AG10803 (cell line): ENCODE measurements at regions not wholly inside any gene's neighbourhood (a gene's known extent, or its start where the extent isn't known, plus 50 kb on each side); places are given as distances from the start of the nearest gene placed in this dataset.

Source experiments
- DNase-seq: peaks from one replicate; pipeline ENCODE4 v3.0.0; 2010; ENCODE audit warnings: low read depth
- H3K4me3 ChIP-seq: 2 replicates; pipeline ENCODE4 v1.5.1; 2011; ENCODE audit warnings: mild to moderate bottlenecking, low read length, control low read depth
- CTCF ChIP-seq: conservative IDR thresholded peaks from 2 replicates; pipeline ENCODE4 v1.5.1; 2011; ENCODE audit warnings: mild to moderate bottlenecking, low read length, control low read depth, inconsistent platforms

GRCh38 chr1:62978741-62979140 lies 194.8 kb downstream of the ATG4C start:
- H3K4me3 ChIP-seq, result no peak overlapping the region
- no peak for DNase-seq
- TF ChIP-seq CTCF, result no peak

GRCh38 chr1:62981434-62981833 lies 197.5 kb downstream of the ATG4C start:
- DNase-seq, result no peak
- no peak for TF ChIP-seq CTCF
- no peak overlapping the region for H3K4me3 ChIP-seq

GRCh38 chr1:62988867-62989266 lies 204.9 kb downstream of the ATG4C start:
- no peak for TF ChIP-seq CTCF
- H3K4me3 ChIP-seq, result no peak overlapping the region
- no peak for DNase-seq

GRCh38 chr1:62989497-62989896 lies 205.6 kb downstream of the ATG4C start:
- DNase-seq, result no peak
- TF ChIP-seq CTCF, result no peak
- no peak overlapping the region for H3K4me3 ChIP-seq

- no peak for TF ChIP-seq CTCF
- no peak overlapping the region for H3K4me3 ChIP-seq
- no peak for DNase-seq
These were observed 207.2 kb downstream of the ATG4C start for GRCh38 chr1:62991152-62991551.

GRCh38 chr1:62993844-62994243 lies 209.9 kb downstream of the ATG4C start:
- DNase-seq, result no peak
- H3K4me3 ChIP-seq, result no peak overlapping the region
- TF ChIP-seq CTCF, result no peak

- no peak for TF ChIP-seq CTCF
- no peak overlapping the region for H3K4me3 ChIP-seq
- no peak for DNase-seq
These were observed 211.2 kb downstream of the ATG4C start for GRCh38 chr1:62995173-62995572.
